ENCODE measurements at regions not wholly inside any gene's neighbourhood (a gene's known extent, or its start where the extent isn't known, plus 50 kb on each side); places are given as distances from the start of the nearest gene placed in this dataset.

DNA sequence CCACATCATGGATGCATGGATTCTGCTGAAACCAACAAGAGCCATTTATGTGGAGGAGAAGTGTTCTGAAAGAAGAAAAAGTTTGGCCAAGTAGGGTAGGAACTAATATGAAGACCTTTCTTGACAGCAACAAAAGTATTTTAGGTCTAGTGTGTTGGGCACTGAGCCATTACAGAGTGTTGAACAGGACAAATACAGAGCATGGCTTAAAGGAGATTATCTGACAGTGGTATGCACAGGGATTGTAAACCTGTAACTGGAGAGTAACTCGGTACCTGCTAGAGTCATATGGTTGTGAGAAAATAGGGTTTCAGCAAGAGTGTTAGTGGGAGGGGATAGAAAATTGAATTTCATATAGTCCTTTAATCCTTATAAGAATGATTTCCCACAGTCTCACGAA lies 513.2 kb upstream of the WWC1 start:
- TF ChIP-seq YY1 (IDR thresholded peaks at IDR 0.05) (no peak), JUND (IDR thresholded peaks at IDR 0.05) (no peak)
- TF ChIP-seq, protein P1, sequence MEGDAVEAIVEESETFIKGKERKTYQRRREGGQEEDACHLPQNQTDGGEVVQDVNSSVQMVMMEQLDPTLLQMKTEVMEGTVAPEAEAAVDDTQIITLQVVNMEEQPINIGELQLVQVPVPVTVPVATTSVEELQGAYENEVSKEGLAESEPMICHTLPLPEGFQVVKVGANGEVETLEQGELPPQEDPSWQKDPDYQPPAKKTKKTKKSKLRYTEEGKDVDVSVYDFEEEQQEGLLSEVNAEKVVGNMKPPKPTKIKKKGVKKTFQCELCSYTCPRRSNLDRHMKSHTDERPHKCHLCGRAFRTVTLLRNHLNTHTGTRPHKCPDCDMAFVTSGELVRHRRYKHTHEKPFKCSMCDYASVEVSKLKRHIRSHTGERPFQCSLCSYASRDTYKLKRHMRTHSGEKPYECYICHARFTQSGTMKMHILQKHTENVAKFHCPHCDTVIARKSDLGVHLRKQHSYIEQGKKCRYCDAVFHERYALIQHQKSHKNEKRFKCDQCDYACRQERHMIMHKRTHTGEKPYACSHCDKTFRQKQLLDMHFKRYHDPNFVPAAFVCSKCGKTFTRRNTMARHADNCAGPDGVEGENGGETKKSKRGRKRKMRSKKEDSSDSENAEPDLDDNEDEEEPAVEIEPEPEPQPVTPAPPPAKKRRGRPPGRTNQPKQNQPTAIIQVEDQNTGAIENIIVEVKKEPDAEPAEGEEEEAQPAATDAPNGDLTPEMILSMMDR (IDR thresholded peaks at IDR 0.05; ENCODE audit: low read depth, low read length, missing input control): no peak

Measured in liver (tissue), 3 donors.